Activated CD4-positive, alpha-beta T cell treated with anti-CD3 and anti-CD28 coated beads, Interleukin-10, Interleukin-2, amounts not matched to agents 100 ng/mL and 50 ng/mL, durations not matched to agents 16 hours and 8 hours (primary cell): ENCODE measurements at regions not wholly inside any gene's neighbourhood (a gene's known extent, or its start where the extent isn't known, plus 50 kb on each side); places are given as distances from the start of the nearest gene placed in this dataset.
"Not testable (repeated sequence)": the region's sequence is repeated elsewhere in the genome, so short reads cannot be mapped to it uniquely, and the experiment has no call there.

Experiments used
- DNase-seq: peaks from one replicate; pipeline ENCODE4 v3.0.0-alpha.2; 2020

GRCh38 chr1:74949348-74949747 lies 184.8 kb upstream of the LHX8 start:
- DNase-seq = not testable (repeated sequence)

- DNase-seq = not testable (repeated sequence)
Observed at GRCh38 chr1:74951981-74952380, 182.2 kb upstream of the LHX8 start.

- no peak for DNase-seq
Observed at GRCh38 chr1:74952786-74953185, 181.4 kb upstream of the LHX8 start.

- DNase-seq = no peak
Observed at GRCh38 chr1:74953622-74954021, 180.6 kb upstream of the LHX8 start.

- no peak for DNase-seq
Observed at GRCh38 chr1:74963120-74963519, 171.1 kb upstream of the LHX8 start.

GRCh38 chr1:74964508-74965102 lies 169.6 kb upstream of the LHX8 start:
- no peak for DNase-seq

GRCh38 chr1:74969566-74970135 lies 164.5 kb upstream of the LHX8 start:
- no peak for DNase-seq

GRCh38 chr1:74971982-74972381 lies 162.2 kb upstream of the LHX8 start:
- no peak for DNase-seq

- DNase-seq = no peak
Observed at GRCh38 chr1:74976491-74976890, 157.7 kb upstream of the LHX8 start.

- DNase-seq = not testable (repeated sequence)
Observed at GRCh38 chr1:74992448-74992847, 141.7 kb upstream of the LHX8 start.

- DNase-seq = no peak
Observed at GRCh38 chr1:74995821-74996220, 138.4 kb upstream of the LHX8 start.

GRCh38 chr1:75010547-75010946 lies 123.6 kb upstream of the LHX8 start:
- DNase-seq = no peak

GRCh38 chr1:75014250-75014649 lies 119.9 kb upstream of the LHX8 start:
- no peak for DNase-seq

GRCh38 chr1:75023005-75023404 lies 111.2 kb upstream of the LHX8 start:
- no peak for DNase-seq

- no peak for DNase-seq
Observed at GRCh38 chr1:75034376-75034775, 99.8 kb upstream of the LHX8 start.

GRCh38 chr1:75035536-75035935 lies 98.7 kb upstream of the LHX8 start:
- DNase-seq = peak; percentile 1

GRCh38 chr1:75053207-75053606 lies 81.0 kb upstream of the LHX8 start:
- no peak for DNase-seq

GRCh38 chr1:75058424-75058823 lies 75.8 kb upstream of the LHX8 start:
- DNase-seq = no peak

- no peak for DNase-seq
Observed at GRCh38 chr1:75062111-75062510, 72.1 kb upstream of the LHX8 start.

- no peak for DNase-seq
Observed at GRCh38 chr1:75067975-75068374, 66.2 kb upstream of the LHX8 start.

- no peak for DNase-seq
Observed at GRCh38 chr1:75074831-75075395, 59.3 kb upstream of the LHX8 start.

GRCh38 chr1:75079538-75080290 lies 54.5 kb upstream of the LHX8 start:
- no peak for DNase-seq

- DNase-seq = no peak
Observed at GRCh38 chr1:75083223-75083622, 51.0 kb upstream of the LHX8 start.

- no peak for DNase-seq
Observed at GRCh38 chr1:75083848-75084514, 50.2 kb upstream of the LHX8 start.
